ENCODE measurements at regions not wholly inside any gene's neighbourhood (a gene's known extent, or its start where the extent isn't known, plus 50 kb on each side); places are given as distances from the start of the nearest gene placed in this dataset.

DNA sequence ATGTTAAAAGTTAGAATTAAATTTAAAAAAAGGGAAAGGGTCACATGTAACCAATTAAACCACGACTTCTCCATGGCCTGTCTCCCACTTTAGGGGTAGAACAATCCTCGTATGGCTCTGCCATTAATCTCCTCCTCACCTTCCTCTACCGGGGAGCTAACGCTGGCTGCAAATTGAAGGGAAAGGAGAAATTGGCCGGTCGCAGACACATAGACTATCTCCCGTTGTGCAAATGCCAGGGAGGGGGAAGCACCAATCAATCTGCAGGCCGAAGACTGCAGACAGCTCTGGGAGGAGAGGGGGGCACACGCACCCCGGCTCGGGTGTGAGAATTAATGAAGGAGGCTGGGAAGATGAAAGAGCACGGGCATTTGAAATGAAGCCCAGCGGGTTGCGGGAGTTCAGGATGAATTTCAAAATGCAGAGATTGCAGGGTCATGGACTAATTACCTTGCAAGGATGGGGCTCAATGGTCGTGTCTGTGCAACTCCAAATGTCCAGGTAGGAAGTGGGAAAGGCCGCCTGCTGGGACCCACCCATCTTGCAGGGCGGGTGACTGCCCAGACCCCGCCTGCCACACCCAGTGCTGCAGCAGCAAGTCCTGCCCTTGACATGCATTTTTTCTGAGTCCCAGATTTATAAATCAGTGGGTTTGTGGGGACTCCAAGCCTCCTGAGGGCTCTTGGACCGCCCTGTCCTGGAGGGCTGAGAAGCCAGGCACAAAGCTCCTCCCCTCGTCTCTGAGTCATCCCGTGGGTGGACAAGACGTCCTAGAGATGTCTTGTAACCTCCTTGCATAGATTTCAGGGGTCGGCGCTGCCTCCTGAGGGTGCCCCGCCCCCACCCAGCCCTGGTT, 534.2 kb downstream of the TBC1D22A start:
- ATAC-seq: no peak
- no peak for TF ChIP-seq ZNF8 (CRISPR knock-in tag; IDR thresholded peaks at IDR 0.05)
- TF ChIP-seq RARB (CRISPR knock-in tag; IDR thresholded peaks at IDR 0.05): no peak
- TF ChIP-seq, protein P1, sequence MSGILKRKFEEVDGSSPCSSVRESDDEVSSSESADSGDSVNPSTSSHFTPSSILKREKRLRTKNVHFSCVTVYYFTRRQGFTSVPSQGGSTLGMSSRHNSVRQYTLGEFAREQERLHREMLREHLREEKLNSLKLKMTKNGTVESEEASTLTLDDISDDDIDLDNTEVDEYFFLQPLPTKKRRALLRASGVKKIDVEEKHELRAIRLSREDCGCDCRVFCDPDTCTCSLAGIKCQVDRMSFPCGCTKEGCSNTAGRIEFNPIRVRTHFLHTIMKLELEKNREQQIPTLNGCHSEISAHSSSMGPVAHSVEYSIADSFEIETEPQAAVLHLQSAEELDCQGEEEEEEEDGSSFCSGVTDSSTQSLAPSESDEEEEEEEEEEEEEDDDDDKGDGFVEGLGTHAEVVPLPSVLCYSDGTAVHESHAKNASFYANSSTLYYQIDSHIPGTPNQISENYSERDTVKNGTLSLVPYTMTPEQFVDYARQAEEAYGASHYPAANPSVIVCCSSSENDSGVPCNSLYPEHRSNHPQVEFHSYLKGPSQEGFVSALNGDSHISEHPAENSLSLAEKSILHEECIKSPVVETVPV (CRISPR knock-in tag; IDR thresholded peaks at IDR 0.05): no peak
- TF ChIP-seq ZFP30 (CRISPR knock-in tag; IDR thresholded peaks at IDR 0.05): no peak
- no peak for TF ChIP-seq ZC3H10 (CRISPR knock-in tag; IDR thresholded peaks at IDR 0.05)
- no peak for TF ChIP-seq ZFP3 (CRISPR knock-in tag; IDR thresholded peaks at IDR 0.05)
- TF ChIP-seq PPARA (CRISPR knock-in tag; IDR thresholded peaks at IDR 0.05; ENCODE audit: borderline replicate concordance): no peak

- TF ChIP-seq ZC3H10 (CRISPR knock-in tag; IDR thresholded peaks at IDR 0.05): no peak
- no peak for TF ChIP-seq TOX (CRISPR knock-in tag; IDR thresholded peaks at IDR 0.05; ENCODE audit: borderline replicate concordance)
- TF ChIP-seq ZNF8 (CRISPR knock-in tag; IDR thresholded peaks at IDR 0.05): no peak
- no peak for TF ChIP-seq ESRRG (CRISPR knock-in tag; IDR thresholded peaks at IDR 0.05)
- ATAC-seq: no peak
Observed at GRCh38 chr22:47295982-47296381, 533.5 kb downstream of the TBC1D22A start.

GRCh38 chr22:47295226-47295901, 532.9 kb downstream of the TBC1D22A start:
- TF ChIP-seq ZFP3 (CRISPR knock-in tag; IDR thresholded peaks at IDR 0.05) (no peak), TCF4 (CRISPR knock-in tag; IDR thresholded peaks at IDR 0.05; ENCODE audit: borderline replicate concordance) (no peak), GLIS3 (CRISPR knock-in tag; IDR thresholded peaks at IDR 0.05) (no peak), CSDC2 (CRISPR knock-in tag; IDR thresholded peaks at IDR 0.05) (no peak), SNAI2 (CRISPR knock-in tag; IDR thresholded peaks at IDR 0.05) (no peak), RARB (CRISPR knock-in tag; IDR thresholded peaks at IDR 0.05) (no peak), ZC3H10 (CRISPR knock-in tag; IDR thresholded peaks at IDR 0.05) (no peak), ARNTL (CRISPR knock-in tag; IDR thresholded peaks at IDR 0.05; ENCODE audit: borderline replicate concordance, low read depth) (no peak), OSR1 (CRISPR knock-in tag; IDR thresholded peaks at IDR 0.05) (no peak), ESRRG (CRISPR knock-in tag; IDR thresholded peaks at IDR 0.05) (no peak), BACH2 (CRISPR knock-in tag; IDR thresholded peaks at IDR 0.05; ENCODE audit: borderline replicate concordance) (no peak), CREB5 (CRISPR knock-in tag; IDR thresholded peaks at IDR 0.05; ENCODE audit: low read depth) (no peak), ZNF565 (CRISPR knock-in tag; conservative IDR thresholded peaks at IDR 0.05; ENCODE audit: low read depth) (no peak)
- TF ChIP-seq, protein P2, sequence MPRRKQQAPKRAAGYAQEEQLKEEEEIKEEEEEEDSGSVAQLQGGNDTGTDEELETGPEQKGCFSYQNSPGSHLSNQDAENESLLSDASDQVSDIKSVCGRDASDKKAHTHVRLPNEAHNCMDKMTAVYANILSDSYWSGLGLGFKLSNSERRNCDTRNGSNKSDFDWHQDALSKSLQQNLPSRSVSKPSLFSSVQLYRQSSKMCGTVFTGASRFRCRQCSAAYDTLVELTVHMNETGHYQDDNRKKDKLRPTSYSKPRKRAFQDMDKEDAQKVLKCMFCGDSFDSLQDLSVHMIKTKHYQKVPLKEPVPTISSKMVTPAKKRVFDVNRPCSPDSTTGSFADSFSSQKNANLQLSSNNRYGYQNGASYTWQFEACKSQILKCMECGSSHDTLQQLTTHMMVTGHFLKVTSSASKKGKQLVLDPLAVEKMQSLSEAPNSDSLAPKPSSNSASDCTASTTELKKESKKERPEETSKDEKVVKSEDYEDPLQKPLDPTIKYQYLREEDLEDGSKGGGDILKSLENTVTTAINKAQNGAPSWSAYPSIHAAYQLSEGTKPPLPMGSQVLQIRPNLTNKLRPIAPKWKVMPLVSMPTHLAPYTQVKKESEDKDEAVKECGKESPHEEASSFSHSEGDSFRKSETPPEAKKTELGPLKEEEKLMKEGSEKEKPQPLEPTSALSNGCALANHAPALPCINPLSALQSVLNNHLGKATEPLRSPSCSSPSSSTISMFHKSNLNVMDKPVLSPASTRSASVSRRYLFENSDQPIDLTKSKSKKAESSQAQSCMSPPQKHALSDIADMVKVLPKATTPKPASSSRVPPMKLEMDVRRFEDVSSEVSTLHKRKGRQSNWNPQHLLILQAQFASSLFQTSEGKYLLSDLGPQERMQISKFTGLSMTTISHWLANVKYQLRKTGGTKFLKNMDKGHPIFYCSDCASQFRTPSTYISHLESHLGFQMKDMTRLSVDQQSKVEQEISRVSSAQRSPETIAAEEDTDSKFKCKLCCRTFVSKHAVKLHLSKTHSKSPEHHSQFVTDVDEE (CRISPR knock-in tag; IDR thresholded peaks at IDR 0.05): no peak
- TF ChIP-seq, protein P1 (CRISPR knock-in tag; IDR thresholded peaks at IDR 0.05): no peak
- ATAC-seq: no peak

- no peak for ATAC-seq
- no peak for TF ChIP-seq CREB5 (CRISPR knock-in tag; IDR thresholded peaks at IDR 0.05; ENCODE audit: low read depth)
- no peak for TF ChIP-seq ZFP3 (CRISPR knock-in tag; IDR thresholded peaks at IDR 0.05)
- TF ChIP-seq PPARA (CRISPR knock-in tag; IDR thresholded peaks at IDR 0.05; ENCODE audit: borderline replicate concordance): no peak
- TF ChIP-seq, protein P1 (CRISPR knock-in tag; IDR thresholded peaks at IDR 0.05): no peak
- no peak for TF ChIP-seq ZNF565 (CRISPR knock-in tag; conservative IDR thresholded peaks at IDR 0.05; ENCODE audit: low read depth)
- no peak for TF ChIP-seq ESRRG (CRISPR knock-in tag; IDR thresholded peaks at IDR 0.05)
- TF ChIP-seq TCF4 (CRISPR knock-in tag; IDR thresholded peaks at IDR 0.05; ENCODE audit: borderline replicate concordance): no peak
- TF ChIP-seq ARNTL (CRISPR knock-in tag; IDR thresholded peaks at IDR 0.05; ENCODE audit: borderline replicate concordance, low read depth): no peak
- TF ChIP-seq ZFP30 (CRISPR knock-in tag; IDR thresholded peaks at IDR 0.05): no peak
- TF ChIP-seq ZNF8 (CRISPR knock-in tag; IDR thresholded peaks at IDR 0.05): no peak
- no peak for TF ChIP-seq POU6F1 (CRISPR knock-in tag; IDR thresholded peaks at IDR 0.05; ENCODE audit: borderline replicate concordance, low read depth)
- TF ChIP-seq RARB (CRISPR knock-in tag; IDR thresholded peaks at IDR 0.05): no peak
- TF ChIP-seq SNAI2 (CRISPR knock-in tag; IDR thresholded peaks at IDR 0.05): no peak
Observed at GRCh38 chr22:47294576-47294975, 532.1 kb downstream of the TBC1D22A start.

All from SK-N-SH treated with all-trans-retinoic acid at 6 μM for 48 hours (cell line).